Activated T-cell treated with anti-CD3 and anti-CD28 coated beads, Interleukin-2, amount 50 U/mL, for 4 hours (primary cell): ENCODE measurements at regions not wholly inside any gene's neighbourhood (a gene's known extent, or its start where the extent isn't known, plus 50 kb on each side); places are given as distances from the start of the nearest gene placed in this dataset.
A peak's percentile ranks its signal among the peaks of the same experiment; 100 is the strongest.
"Not testable (repeated sequence)": the region's sequence is repeated elsewhere in the genome, so short reads cannot be mapped to it uniquely, and the experiment has no call there.

Experiments used
- ATAC-seq, 2 donors: fragments of 200-7000 bp; cut with Tn5 transposase; one replicate each; pipeline ENCODE4 v1.10.0; 2021
- DNase-seq: peaks from one replicate; pipeline ENCODE4 v3.0.0-alpha.2; 2020
- H3K27me3 Mint-ChIP-seq: one replicate; pipeline ENCODE4 v1.8.0; 2021; ENCODE audit warnings: low read depth, mixed read lengths
- H3K36me3 Mint-ChIP-seq: one replicate; pipeline ENCODE4 v1.8.0; 2022; ENCODE audit warnings: mixed read lengths; ENCODE audit not compliant: insufficient read depth
- H3K4me1 Mint-ChIP-seq: one replicate; pipeline ENCODE4 v1.8.0; 2021; ENCODE audit warnings: low read depth, mixed read lengths
- H3K4me3 Mint-ChIP-seq: one replicate; pipeline ENCODE4 v1.8.0; 2021; ENCODE audit warnings: mild to moderate bottlenecking, moderate library complexity, mixed read lengths
- H3K9me3 Mint-ChIP-seq: one replicate; pipeline ENCODE4 v1.8.0; 2021; ENCODE audit warnings: mixed read lengths

DNA sequence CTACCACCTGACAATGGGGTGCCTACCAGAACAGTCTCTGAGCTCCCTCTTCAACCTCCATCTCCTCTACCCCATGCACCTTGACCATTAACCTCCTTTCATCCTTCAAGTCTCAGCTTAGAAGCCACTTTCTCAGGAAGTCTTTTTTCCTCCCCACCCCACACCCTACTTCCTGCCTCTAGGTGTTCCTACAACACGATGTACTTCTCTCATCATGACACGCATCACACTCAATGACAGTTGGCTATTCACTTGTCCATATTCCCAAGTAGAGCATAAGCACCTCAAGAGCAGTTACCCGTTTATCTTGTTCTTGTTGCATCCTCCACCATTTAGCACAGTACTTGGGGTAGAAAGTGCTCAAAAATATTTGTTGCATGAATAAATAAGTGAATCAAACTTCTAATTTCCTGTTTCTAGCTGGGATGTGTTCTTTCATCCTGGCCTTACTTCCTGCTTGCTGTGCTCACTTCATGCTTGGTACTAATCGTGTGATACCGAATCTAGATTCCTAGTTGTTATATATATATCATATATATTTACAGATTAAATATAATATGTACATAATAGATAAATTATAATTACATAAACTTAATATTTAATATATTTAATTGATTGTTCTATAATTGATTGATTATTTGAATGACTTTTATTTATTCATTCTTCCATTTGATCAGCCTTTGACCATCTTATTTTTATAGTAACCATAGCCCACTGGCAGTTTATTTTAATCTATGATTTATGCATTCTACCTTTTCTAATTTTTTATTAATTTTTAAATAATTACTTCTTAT lies 177.5 kb upstream of the TMEM45B start:
- Mint-ChIP-seq H3K36me3 (peaks cover 4% of the 10 kb centered on the region), H3K27me3 (no peaks in the 10 kb centered on the region), H3K9me3 (no peaks in the 10 kb centered on the region), H3K4me3 (no peak overlapping the region), H3K4me1 (peaks cover 33% of the 10 kb centered on the region)
- DNase-seq (no peak), ATAC-seq (no peak)

DNA sequence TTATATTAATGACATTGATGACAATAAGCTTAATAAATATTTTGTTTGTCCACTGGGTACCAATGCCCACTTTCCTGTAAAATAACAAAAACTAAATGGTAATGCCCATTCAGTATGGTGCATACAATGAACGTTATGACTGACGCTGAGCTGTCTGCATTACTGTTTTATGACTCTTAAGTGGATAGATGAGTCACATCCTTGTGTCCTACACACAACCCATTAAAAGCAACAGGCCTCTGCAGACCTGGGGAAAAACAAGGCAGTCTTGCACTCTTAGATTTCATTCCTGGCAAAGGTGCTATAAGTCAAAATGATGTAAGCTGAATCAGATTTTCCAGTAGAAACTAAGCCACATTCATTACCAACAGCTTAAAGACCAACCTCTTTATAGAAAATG lies 176.3 kb upstream of the TMEM45B start:
- DNase-seq, result no peak
- Mint-ChIP-seq H3K4me3 (no peak overlapping the region), H3K27me3 (no peaks in the 10 kb centered on the region), H3K4me1 (peaks cover 38% of the 10 kb centered on the region), H3K9me3 (no peaks in the 10 kb centered on the region), H3K36me3 (peaks cover 4% of the 10 kb centered on the region)
- ATAC-seq, result peak; percentile 74 to 77

DNA sequence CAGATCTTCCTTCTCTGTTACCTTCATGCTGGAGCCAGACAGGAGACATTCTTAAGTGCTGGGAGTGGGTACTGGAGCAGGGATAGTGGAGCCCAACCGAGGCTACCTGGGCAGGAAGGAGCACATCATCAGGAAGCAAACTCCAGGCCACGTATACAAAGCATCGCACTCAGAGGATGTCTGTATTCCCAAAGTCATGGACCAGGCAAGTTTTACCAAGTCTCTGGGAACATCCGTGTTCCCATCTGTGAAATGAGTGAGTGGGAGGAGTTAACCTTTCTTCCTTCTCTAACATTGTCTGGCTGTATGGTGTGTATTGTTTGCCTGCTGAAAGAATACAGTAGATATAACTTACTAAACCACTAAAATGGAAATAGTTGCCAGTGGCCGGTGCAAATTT lies 175.0 kb upstream of the TMEM45B start:
- Mint-ChIP-seq H3K4me3 (no peak overlapping the region), H3K4me1 (peaks cover 43% of the 10 kb centered on the region), H3K9me3 (no peaks in the 10 kb centered on the region), H3K36me3 (no peaks in the 10 kb centered on the region), H3K27me3 (no peaks in the 10 kb centered on the region)
- DNase-seq, result no peak
- ATAC-seq, result no peak

DNA sequence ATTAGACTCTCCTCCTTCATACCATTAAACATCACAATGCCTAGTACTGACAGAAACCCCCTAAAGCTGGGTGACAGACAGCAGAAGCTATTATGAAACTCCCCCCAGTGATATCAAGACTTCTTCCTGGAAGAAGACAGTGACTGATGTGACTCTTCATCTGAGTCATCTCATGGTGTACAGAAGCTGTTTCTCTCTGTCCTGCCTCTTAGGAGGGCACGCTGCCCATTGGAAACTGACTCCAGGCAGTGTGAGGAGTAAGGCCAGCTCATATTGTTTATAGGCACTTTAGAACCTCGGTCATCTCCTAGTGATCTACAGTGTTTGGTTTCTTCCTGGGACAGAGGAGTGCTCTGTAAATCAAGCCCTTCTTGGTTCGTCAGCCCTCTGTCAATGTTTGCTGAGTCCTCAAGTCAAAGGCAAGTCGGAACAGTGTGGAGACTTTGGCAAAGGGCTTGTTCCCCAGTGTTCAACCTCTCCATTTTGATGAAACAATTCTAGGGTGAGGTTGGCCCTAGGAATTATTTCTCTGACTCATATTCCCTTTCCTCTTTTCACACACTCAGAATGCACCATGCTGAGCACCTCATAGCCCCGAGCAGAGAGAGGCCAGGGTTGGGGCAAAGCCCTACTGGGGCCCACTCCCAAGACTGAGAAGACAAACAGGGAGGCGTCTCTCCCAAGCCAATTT lies 172.5 kb upstream of the TMEM45B start:
- no peak for DNase-seq
- Mint-ChIP-seq H3K4me1 (peaks cover 43% of the 10 kb centered on the region), H3K9me3 (no peaks in the 10 kb centered on the region), H3K36me3 (peaks cover 2% of the 10 kb centered on the region), H3K27me3 (no peaks in the 10 kb centered on the region), H3K4me3 (no peak overlapping the region)
- ATAC-seq, result peak; percentile 67 to 68

DNA sequence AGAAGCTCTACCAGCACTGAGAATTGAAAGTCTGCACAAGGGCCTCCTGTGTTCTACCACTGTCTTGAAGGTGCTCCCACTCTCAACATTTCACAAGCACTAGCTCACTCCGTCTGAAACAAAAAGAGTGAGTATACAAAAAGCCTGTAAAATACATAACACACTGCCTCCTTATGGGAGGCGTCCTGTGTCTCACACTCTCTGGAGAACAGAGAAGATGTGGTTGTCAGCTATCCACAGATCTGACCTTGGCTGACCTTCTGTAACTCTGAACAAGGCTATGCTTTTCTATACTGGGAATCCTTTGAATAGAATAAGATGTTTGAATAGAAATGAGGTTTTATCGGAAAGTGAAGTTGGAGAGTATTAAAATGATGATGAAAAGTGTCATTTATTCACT lies 171.3 kb upstream of the TMEM45B start:
- Mint-ChIP-seq H3K4me3 (no peak overlapping the region), H3K9me3 (no peaks in the 10 kb centered on the region), H3K4me1 (peaks cover 35% of the 10 kb centered on the region), H3K27me3 (no peaks in the 10 kb centered on the region), H3K36me3 (peaks cover 2% of the 10 kb centered on the region)
- ATAC-seq (no peak), DNase-seq (no peak)

DNA sequence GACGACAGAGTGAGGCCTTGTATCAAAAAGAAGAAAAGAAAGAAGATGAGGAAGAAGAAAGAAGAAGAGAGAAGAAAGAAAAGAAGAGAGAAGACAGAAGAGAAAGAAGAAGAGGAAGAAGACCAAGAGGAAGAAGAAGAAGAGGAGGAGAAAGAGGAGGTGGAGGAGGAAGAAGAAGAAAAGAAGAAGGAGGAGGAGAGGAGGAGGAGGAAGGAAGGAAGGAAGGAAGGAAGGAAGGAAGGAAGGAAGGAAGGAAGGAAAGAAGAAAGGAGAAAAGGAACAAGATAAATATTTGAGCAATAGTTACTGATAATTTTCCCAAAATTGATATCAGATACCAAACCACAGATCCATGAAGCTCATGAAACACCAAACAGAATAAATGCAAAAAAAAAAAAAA lies 169.7 kb upstream of the TMEM45B start:
- Mint-ChIP-seq H3K9me3 (no peaks in the 10 kb centered on the region), H3K36me3 (peaks cover 2% of the 10 kb centered on the region), H3K27me3 (no peaks in the 10 kb centered on the region), H3K4me3 (no peak overlapping the region), H3K4me1 (peaks cover 26% of the 10 kb centered on the region)
- ATAC-seq (no peak), DNase-seq (no peak)

DNA sequence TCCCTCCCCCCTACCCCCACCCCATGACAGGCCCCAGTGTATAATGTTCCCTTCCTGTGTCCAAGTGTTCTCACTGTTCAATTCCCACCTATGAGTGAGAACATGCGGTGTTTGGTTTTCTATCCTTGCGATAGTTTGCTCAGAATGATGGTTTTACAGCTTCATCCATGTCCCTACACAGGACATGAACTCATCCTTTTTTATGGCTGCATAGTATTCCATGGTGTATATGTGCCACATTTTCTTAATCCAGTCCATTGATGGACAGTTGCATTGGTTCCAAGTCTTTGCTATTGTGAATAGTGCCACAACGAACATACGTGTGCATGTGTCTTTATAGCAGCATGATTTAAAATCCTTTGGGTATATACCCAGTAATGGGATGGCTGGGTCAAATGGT lies 165.6 kb upstream of the TMEM45B start:
- not testable (repeated sequence) for H3K4me1 Mint-ChIP-seq, H3K4me3 Mint-ChIP-seq, DNase-seq, H3K36me3 Mint-ChIP-seq, ATAC-seq, H3K27me3 Mint-ChIP-seq
- peaks cover 15% of the 10 kb centered on the region for H3K9me3 Mint-ChIP-seq

DNA sequence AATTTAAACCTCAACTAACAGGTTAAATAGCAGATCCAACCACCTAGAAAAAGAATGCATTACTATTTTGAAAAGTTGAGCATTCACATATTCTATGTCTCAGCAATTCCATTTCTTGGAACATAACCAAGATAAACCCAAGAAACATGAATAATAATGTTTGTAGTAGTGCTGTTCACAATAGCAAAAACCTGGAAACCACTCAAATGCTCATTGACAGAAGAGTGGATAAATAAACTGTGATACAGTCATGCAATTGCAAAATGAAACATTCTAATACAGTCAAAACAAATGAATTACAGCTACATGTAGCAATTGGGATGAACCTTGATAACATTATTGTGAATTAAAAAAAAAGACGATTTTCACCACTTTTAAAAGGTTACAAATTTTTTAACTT lies 162.8 kb upstream of the TMEM45B start:
- peaks cover 2% of the 10 kb centered on the region for H3K4me1 Mint-ChIP-seq
- no peak for ATAC-seq
- no peaks in the 10 kb centered on the region for H3K27me3 Mint-ChIP-seq
- peaks cover 15% of the 10 kb centered on the region for H3K36me3 Mint-ChIP-seq
- H3K9me3 Mint-ChIP-seq, result peaks cover 32% of the 10 kb centered on the region
- no peak for DNase-seq
- H3K4me3 Mint-ChIP-seq, result no peak overlapping the region

DNA sequence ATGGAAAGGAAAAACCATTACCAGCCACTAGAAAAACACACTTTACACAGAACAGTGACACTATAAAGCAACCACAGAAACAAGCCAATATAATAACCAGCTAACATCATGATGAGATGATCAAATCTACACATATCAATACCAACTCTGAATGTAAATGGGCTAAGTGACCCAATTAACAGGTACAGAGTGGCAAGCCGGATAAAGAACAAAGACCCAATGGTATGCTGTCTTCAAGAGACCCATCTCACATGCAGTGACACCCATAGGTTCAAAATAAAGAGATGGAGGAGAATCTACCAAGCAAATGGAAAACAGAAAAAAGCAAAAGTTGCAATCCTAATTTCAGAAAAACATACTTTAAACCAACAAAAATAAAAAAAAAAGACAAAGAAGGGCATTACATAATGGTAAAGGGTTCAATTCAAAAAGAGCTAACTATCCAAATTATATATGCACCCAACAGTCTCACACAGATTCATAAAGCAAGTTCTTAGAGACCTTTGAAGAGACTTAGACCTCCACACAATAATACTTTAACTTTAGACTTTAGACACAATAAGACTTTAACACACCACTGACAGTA lies 160.3 kb upstream of the TMEM45B start:
- DNase-seq (no peak), ATAC-seq (no peak)
- Mint-ChIP-seq H3K4me3 (no peak overlapping the region), H3K36me3 (peaks cover 18% of the 10 kb centered on the region), H3K27me3 (no peaks in the 10 kb centered on the region), H3K4me1 (no peaks in the 10 kb centered on the region), H3K9me3 (peaks cover 38% of the 10 kb centered on the region)

DNA sequence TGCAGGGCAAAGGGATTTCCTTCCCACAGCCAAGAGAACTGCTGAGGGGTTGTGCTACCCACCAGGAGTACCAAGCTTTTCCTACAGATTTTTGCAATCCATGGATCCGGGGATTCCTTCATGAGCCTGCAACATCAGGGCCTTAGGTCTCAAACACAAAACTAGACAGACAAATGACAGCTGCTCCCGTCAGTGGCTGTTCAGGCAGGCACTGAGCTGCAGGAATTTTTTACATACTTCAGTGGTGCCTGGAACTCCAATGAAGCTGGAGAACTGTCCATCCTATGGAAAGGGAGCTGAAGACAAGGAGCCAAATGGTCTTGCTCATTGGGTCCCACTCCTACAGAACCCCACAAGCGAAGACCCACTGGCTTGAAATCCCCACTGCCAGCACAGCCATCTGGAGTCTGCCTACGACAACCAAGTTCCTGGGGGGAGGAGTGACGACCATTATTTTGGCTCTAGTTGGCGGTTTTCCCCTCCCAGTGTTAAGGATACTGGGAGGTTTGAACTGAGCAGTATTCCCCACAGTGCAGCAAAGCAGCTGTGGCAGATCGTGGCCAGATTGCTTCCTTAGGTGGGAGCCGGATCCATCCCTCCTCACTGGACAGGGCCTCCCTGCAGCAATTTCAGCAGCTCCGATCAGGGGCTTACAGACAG lies 157.7 kb upstream of the TMEM45B start:
- peaks cover 39% of the 10 kb centered on the region for H3K9me3 Mint-ChIP-seq
- peaks cover 16% of the 10 kb centered on the region for H3K36me3 Mint-ChIP-seq
- no peaks in the 10 kb centered on the region for H3K4me1 Mint-ChIP-seq
- H3K4me3 Mint-ChIP-seq, result no peak overlapping the region
- ATAC-seq (no peak), DNase-seq (no peak)
- no peaks in the 10 kb centered on the region for H3K27me3 Mint-ChIP-seq

DNA sequence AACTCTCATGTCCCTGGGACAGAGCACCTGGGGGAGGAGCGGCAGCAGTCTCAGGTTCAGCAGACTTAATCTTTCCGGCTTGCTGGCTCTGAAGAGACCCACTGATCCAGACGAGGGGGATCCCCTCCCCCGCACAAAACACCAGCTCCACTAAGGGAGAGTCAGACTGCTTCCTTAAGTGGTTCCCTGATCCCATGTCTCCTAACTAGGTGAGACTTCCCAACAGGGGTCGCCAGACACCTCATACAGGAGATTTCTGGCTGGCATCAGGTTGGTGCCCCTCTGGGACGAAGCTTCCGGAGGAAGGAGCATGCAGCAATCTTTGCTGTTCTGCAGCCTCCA lies 157.2 kb upstream of the TMEM45B start:
- Mint-ChIP-seq H3K36me3 (peaks cover 16% of the 10 kb centered on the region), H3K4me1 (no peaks in the 10 kb centered on the region), H3K4me3 (no peak overlapping the region), H3K9me3 (peaks cover 40% of the 10 kb centered on the region), H3K27me3 (no peaks in the 10 kb centered on the region)
- DNase-seq (no peak), ATAC-seq (no peak)

DNA sequence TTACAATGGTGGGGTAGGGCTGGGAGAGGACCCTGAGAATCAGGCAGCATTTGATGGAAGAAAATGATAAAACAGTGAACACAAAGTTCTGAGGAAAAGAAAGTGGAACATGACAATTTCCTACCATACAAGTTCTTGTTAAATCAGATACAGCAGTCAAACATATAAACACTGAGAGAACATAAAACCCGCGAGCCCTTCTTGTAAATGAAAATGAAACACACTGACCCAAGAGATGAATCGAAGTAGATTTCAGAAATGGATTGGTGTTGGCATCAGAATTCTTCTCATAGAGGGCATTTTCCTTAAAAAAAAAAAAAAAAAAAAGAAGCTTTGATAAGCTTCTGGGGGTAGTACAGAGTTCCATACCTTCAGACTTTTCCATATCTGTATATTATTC lies 134.7 kb upstream of the TMEM45B start:
- H3K9me3 Mint-ChIP-seq, result no peaks in the 10 kb centered on the region
- H3K36me3 Mint-ChIP-seq, result no peaks in the 10 kb centered on the region
- ATAC-seq (no peak), DNase-seq (no peak)
- no peak overlapping the region for H3K4me3 Mint-ChIP-seq
- H3K4me1 Mint-ChIP-seq, result no peaks in the 10 kb centered on the region
- no peaks in the 10 kb centered on the region for H3K27me3 Mint-ChIP-seq

DNA sequence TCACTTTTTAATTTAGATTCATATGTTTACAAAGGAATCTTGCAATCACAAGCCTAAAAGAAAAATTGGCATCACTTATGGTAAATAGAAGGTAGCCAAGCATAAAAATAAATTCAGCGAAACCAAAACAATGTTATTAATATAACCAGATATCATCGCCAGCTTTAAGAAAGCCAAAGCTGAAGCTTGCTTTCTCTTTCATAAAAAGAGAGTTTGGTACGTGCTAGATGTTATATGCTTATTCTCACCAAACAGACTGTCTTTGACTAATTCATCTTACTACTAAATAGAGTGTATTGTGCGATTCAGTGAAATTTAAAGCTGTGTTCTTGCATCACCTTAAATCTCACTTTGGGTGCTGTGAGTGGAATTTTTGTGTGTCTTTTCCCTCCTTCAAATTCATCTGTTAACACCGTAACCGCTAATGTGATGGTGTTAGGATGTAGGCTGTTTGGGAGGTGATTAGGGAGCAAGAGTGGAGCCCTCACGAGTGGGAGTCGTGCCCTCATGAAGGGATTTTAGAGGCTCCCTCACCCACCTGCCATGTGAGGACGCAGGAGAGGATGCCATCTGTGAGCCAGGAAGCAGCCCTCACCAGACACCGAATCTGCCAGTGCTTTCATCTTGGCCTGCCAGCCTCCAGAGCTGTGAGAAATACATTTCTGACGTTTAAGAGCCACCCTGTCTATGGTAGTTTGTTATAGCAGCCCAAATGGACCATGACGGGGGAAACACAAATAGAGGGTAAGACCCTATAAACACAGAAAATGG lies 134.1 kb upstream of the TMEM45B start:
- no peak for ATAC-seq
- H3K36me3 Mint-ChIP-seq, result no peaks in the 10 kb centered on the region

DNA sequence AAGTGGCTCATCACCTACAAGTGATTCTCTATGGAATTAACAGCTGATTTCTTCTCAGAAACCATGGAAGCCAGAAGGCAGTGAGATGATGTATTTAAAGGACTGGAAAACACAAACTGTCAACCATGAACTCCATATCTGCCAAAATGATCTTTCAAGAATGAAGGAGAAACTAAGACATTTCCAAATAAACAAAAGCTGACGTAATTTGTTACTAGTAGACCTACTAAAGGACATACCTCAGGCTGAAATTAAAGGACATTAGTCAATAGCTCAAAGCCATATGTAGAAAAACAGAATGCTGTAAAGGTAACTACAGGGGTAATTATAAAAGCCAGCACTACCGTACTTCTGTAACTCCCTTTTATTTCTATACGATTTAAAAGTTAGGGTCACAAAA lies 129.4 kb upstream of the TMEM45B start:
- no peaks in the 10 kb centered on the region for H3K27me3 Mint-ChIP-seq
- no peaks in the 10 kb centered on the region for H3K9me3 Mint-ChIP-seq
- H3K4me3 Mint-ChIP-seq, result no peak overlapping the region

More for the DNA sequence above, 134.1 kb upstream of the TMEM45B start:
- Mint-ChIP-seq H3K27me3 (no peaks in the 10 kb centered on the region), H3K9me3 (no peaks in the 10 kb centered on the region), H3K4me3 (no peak overlapping the region), H3K4me1 (no peaks in the 10 kb centered on the region)
- no peak for DNase-seq

More for the DNA sequence above, 129.4 kb upstream of the TMEM45B start:
- Mint-ChIP-seq H3K4me1 (no peaks in the 10 kb centered on the region), H3K36me3 (no peaks in the 10 kb centered on the region)
- ATAC-seq, result no peak
- DNase-seq, result no peak
